ENCODE measurements at regions not wholly inside any gene's neighbourhood (a gene's known extent, or its start where the extent isn't known, plus 50 kb on each side); places are given as distances from the start of the nearest gene placed in this dataset.

- H3K27ac ChIP-seq: peak overlapping the region; percentile 100
Observed at GRCh38 chr13:50122455-50122854, 107.2 kb downstream of the KCNRG start.

GRCh38 chr13:50123002-50123401 is 107.8 kb downstream of the KCNRG start:
- TF ChIP-seq, protein P1, sequence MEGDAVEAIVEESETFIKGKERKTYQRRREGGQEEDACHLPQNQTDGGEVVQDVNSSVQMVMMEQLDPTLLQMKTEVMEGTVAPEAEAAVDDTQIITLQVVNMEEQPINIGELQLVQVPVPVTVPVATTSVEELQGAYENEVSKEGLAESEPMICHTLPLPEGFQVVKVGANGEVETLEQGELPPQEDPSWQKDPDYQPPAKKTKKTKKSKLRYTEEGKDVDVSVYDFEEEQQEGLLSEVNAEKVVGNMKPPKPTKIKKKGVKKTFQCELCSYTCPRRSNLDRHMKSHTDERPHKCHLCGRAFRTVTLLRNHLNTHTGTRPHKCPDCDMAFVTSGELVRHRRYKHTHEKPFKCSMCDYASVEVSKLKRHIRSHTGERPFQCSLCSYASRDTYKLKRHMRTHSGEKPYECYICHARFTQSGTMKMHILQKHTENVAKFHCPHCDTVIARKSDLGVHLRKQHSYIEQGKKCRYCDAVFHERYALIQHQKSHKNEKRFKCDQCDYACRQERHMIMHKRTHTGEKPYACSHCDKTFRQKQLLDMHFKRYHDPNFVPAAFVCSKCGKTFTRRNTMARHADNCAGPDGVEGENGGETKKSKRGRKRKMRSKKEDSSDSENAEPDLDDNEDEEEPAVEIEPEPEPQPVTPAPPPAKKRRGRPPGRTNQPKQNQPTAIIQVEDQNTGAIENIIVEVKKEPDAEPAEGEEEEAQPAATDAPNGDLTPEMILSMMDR (conservative IDR thresholded peaks at IDR 0.05): no peak
- peak overlapping the region; percentile 100 for H3K27ac ChIP-seq

More at GRCh38 chr13:50122455-50122854, 107.2 kb downstream of the KCNRG start:
- TF ChIP-seq, protein P1 (conservative IDR thresholded peaks at IDR 0.05): no peak

DNA sequence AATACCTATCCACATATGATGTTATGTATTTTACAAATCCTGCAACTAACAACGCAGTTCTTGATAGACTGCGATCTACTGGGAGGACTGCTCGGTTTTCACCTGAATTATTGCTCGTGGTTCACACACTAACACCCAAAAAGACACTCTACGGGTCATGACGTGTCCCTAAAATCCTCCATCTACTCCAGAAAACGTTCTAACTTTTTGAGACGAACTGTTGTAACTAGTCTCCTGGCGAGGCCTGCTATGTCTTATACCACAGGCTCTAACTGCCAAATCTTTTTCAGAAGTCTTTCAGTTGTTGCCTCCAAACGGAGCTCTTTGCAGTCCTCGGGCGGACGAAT is 108.2 kb downstream of the KCNRG start:
- TF ChIP-seq, protein P1 (conservative IDR thresholded peaks at IDR 0.05): no peak
- H3K27ac ChIP-seq: peak overlapping the region; percentile 100

DNA sequence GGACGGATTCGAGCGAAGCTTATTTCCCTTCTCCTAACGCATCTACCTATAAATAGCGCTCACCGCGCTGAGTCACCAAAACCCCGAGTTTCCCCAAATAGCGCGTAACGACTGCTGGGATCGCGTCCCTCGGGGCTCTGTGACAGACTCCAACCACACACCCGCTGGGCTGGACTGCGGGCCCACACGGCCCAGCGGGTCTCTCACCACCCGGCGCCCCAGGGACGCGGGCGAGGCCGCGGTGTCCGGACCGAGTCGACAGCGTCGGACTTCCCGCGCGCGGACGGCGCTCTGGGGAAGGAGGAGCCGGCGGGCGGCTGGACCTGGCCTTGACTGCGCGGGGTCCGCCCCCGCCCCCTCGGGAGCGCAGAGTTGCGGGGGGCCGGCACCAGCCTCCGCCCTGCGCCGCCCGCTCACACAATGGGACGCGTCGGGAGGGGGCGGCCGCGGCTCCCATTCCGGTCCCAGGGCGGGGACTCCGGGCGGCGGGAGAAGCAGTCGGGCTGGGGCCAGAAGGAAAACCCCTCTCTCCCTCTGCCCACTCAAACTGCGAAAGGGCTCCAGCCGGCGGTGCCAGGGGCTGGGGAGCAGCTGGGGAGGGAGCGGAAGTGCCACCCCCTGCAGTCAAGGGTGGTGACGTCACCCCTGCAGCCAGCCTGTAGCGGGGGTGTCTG is 108.8 kb downstream of the KCNRG start:
- TF ChIP-seq, protein P1 (conservative IDR thresholded peaks at IDR 0.05): no peak; the same call in 1 of the 2 replicates
- peak overlapping the region; percentile 100 for H3K27ac ChIP-seq

DNA sequence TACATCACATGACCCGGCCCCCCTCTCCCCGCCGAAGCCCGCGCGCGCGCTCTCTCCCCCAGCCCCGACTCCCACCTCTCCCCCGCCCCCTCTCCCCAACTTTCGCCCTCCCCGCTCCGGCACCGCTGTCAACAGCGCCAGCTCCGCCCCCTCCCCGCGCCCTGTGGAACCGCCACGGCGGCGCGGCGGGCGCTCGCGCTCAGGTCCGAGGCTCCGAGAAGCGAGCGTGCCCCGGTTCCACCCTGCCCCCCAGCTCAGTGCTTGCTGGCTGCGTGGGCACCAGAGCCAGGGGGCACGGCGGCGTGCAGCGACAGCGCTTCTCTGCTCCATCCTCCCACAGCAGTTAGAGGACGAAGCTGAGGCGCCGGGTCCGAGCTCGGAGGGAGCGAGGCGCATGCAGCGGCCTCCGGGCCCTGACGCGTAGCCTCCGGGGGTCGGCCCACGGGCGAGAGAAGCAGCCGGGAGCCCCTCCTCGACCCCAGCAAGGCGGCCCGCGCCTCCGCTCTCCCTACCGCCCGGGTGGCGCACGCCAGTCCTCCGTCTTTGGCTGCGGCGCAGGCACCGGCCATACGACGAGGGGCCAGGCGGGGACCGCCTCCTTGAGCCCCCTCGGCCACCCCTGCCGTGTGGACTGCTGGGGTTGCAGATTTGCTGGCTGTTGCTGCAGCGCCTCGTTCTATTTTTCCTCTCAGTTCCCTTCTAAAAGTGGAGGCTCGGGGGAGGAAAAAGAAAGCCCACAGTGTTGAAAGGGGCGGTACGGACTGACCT is 109.5 kb downstream of the KCNRG start:
- TF ChIP-seq, protein P1 (conservative IDR thresholded peaks at IDR 0.05): no peak
- H3K27ac ChIP-seq: peak overlapping the region; percentile 100

- peak overlapping the region; percentile 100 for H3K27ac ChIP-seq
Observed at GRCh38 chr13:50125304-50125553, 110.0 kb downstream of the KCNRG start.

GRCh38 chr13:50125554-50126262 is 110.5 kb downstream of the KCNRG start:
- H3K27ac ChIP-seq: peak overlapping the region; percentile 100
- TF ChIP-seq, protein P1 (conservative IDR thresholded peaks at IDR 0.05): no peak

More at GRCh38 chr13:50125304-50125553, 110.0 kb downstream of the KCNRG start:
- TF ChIP-seq, protein P1 (conservative IDR thresholded peaks at IDR 0.05): no peak
